LNCAP (cell line): ENCODE measurements at regions not wholly inside any gene's neighbourhood (a gene's known extent, or its start where the extent isn't known, plus 50 kb on each side); places are given as distances from the start of the nearest gene placed in this dataset.

ENCODE experiments used
- CTCF ChIP-seq: fragments of 450-650 bp; IDR thresholded peaks from 2 replicates; pipeline ENCODE4 v1.5.1; 2017; ENCODE audit warnings: mild to moderate bottlenecking

DNA sequence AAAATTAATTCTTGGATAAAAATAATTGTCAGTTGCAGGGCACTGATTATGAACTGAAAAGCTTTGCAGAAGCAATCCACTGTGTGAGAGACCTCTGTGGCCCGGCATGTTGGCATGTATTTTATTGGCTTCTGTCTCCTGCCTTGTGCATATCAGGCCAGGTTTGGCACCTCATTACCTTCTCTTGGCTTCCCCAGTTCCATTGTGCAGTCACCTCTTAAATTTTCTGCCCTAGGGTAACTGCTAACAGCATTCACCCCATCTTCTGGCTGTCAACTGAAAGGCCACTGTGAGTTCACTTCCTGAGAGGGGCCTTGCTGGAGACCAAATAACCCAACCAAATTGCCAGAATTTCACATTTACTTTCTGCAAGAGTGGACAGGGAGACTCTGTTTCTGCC lies 92.7 kb upstream of the RARB start:
- TF ChIP-seq CTCF, result no peak

- no peak for TF ChIP-seq CTCF
These were observed 89.8 kb upstream of the RARB start for GRCh38 chr3:25338158-25338725.

DNA sequence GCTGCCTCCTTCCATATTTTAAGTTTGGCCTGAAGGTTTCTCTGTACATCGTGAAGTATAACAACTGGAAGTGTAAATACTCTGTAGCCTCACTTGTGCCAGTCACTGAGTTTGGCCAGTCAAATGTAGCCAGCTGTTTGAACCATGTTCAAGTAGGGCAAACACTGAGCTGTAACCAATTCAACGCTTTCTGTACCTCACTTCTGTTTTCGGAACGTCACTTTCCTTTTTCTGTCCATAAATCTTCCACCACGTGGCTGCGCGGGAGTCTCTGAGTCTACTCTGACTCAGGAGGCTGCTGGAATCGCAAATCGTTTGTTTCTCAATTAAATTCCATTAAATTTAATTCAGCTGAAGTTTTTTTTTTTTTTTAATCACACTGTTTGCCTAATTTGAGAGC lies 88.8 kb upstream of the RARB start:
- no peak for TF ChIP-seq CTCF

DNA sequence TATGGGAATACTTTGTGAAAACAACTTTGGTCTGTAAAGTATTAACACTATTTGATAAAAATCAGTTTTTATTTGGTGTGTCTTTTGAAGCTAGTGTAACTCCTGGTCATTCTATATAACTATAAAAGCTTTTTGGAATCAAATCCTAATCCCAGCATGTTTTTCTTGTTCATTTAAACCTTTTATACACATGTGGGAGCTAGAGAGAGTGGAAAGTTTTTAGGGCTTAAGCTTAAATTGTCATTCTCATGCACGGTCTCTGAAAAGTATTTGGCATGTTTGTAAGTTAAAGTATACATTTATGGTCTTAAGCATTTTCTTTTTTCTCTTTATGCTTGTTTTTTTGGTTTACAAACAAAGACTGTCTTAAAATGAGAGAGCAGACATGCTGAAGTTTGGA lies 83.4 kb upstream of the RARB start:
- no peak for TF ChIP-seq CTCF

- TF ChIP-seq CTCF, result no peak
These were observed 79.0 kb upstream of the RARB start for GRCh38 chr3:25349095-25349494.

DNA sequence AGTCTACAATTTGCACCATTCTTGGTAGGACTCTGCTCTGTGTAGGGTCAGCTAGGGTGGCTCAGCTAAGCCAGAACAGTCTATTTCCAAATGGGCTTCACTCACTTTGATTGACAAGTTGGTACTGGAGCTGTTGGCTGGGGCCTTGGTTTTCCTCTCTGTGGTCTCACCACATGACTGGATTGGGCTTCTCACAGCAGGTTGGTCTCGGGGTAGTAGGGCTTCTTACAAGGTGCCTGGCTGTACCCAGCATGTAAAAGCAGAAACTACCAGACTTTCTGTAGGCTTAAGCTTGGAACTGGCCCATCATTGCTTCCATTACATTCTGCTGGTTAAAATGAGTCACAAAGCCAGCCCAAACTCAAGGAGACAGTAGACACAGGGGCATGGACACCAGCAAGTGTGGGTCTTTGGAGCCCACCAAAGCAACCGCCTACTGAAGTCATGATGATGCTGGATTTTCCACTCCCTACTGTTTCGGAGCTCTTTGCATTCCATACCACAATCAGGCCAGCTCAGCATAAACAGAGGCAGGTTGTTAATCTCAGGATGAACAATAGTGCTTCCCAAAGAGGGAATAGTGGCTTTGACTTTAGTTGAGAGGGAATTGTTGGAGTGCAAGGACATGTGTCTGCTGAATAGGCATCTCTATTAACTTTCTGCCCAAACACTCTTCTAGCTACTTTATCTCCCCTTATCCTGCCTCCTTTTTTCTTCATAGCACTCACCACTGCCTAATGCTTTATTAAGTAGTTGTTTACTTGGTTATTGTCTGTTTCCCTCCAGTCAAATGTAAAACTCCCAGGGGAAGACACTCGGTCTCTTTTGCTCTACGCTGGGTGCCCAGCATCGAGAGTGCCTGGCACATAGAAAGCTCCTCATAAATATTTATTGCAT lies 78.0 kb upstream of the RARB start:
- TF ChIP-seq CTCF, result no peak

- TF ChIP-seq CTCF, result no peak
These were observed 77.3 kb upstream of the RARB start for GRCh38 chr3:25350725-25351114.
